H1 (cell line): ENCODE measurements at regions not wholly inside any gene's neighbourhood (a gene's known extent, or its start where the extent isn't known, plus 50 kb on each side); places are given as distances from the start of the nearest gene placed in this dataset.

Experiments used
- CTCF ChIA-PET: fragments of 300-600 bp; sonication (Branson Sonifier 250); formaldehyde crosslinking; loops from one replicate; lab custom pipeline; 2021; ENCODE audit not compliant: partially characterized antibody; lab: Charles Lee
- POLR2A ChIA-PET: fragments of 300-600 bp; sonication (Branson Sonifier 250); formaldehyde crosslinking; loops from one replicate; lab custom pipeline; 2021; ENCODE audit warnings: inconsistent platforms; ENCODE audit not compliant: partially characterized antibody; lab: Charles Lee
- DNase-seq, 2 experiments: peaks; one replicate each; pipeline versions ENCODE4 v3.0.0 to v3.0.0-alpha.2; 2010 to 2022; ENCODE audit warnings: low spot score in 2 of 2, low read depth in 1 of 2, mixed read lengths in 1 of 2
- FAIRE-seq: peaks from 2 replicates; lab custom pipeline; 2011; peaks lifted over from hg19 to GRCh38; lab: Jason Lieb, UNC
- H2AFZ ChIP-seq: 2 replicates; pipeline ENCODE4 v1.8.1; 2012; ENCODE audit warnings: low read length, inconsistent platforms
- H2AK5ac ChIP-seq: 2 replicates; pipeline ENCODE4 v1.6.1; 2013; ENCODE audit warnings: low read depth, low read length
- H2BK120ac ChIP-seq: replicated peaks from 2 replicates; pipeline ENCODE3; 2013; ENCODE audit warnings: low read depth, low read length, inconsistent platforms
- H2BK12ac ChIP-seq: 2 replicates; pipeline ENCODE4 v1.6.1; 2013; ENCODE audit warnings: low read depth, low read length
- H2BK15ac ChIP-seq: 2 replicates; pipeline ENCODE4 v1.6.1; 2013; ENCODE audit warnings: low read length
- H2BK20ac ChIP-seq: 2 replicates; pipeline ENCODE4 v1.6.1; 2013; ENCODE audit warnings: low read length
- H2BK5ac ChIP-seq: 2 replicates; pipeline ENCODE4 v1.6.1; 2013; ENCODE audit warnings: low read depth, low read length
- H3K14ac ChIP-seq: 2 replicates; pipeline ENCODE4 v1.6.1; 2013; ENCODE audit warnings: inconsistent platforms; ENCODE audit not compliant: insufficient read length
- H3K18ac ChIP-seq: 2 replicates; pipeline ENCODE4 v1.6.1; 2013; ENCODE audit warnings: low read length; ENCODE audit errors: extremely low read depth
- H3K23ac ChIP-seq: 2 replicates; pipeline ENCODE4 v1.6.1; 2013; ENCODE audit warnings: inconsistent platforms; ENCODE audit not compliant: insufficient read length
- H3K23me2 ChIP-seq: 2 replicates; pipeline ENCODE4 v1.6.1; 2013; ENCODE audit warnings: low read depth, low read length
- H3K27ac ChIP-seq: 2 replicates; pipeline ENCODE4 v1.6.1; 2011; ENCODE audit warnings: low read depth, low read length, inconsistent platforms
- H3K27me3 ChIP-seq, 4 experiments: replicated peaks in 1 of 4; 1 replicate in 1 of 4; 2 replicates in 3 of 4; pipeline versions ENCODE4 v1.6.1 to v1.8.1; 2011 to 2013; ENCODE audit warnings: low read length in 3 of 4, mild to moderate bottlenecking in 3 of 4, inconsistent platforms in 2 of 4, mixed read lengths in 2 of 4, moderate library complexity in 1 of 4; ENCODE audit not compliant: control insufficient read depth in 3 of 4, insufficient read depth in 3 of 4; ENCODE audit errors: extremely low read depth in 1 of 4
- H3K36me3 ChIP-seq, 4 experiments: 2 replicates each; pipeline versions ENCODE4 v1.6.1 to v1.8.1; 2011 to 2013; ENCODE audit warnings: mild to moderate bottlenecking in 4 of 4, low read length in 3 of 4, moderate library complexity in 2 of 4, control low read depth in 1 of 4, inconsistent platforms in 1 of 4; ENCODE audit not compliant: insufficient read depth in 4 of 4, control insufficient read depth in 2 of 4
- H3K4ac ChIP-seq: replicated peaks from 2 replicates; pipeline ENCODE3; 2013; ENCODE audit warnings: low read length, low read depth, mixed read lengths, inconsistent platforms; ENCODE audit not compliant: insufficient read length
- H3K4me1 ChIP-seq, 4 experiments: replicated peaks in 1 of 4; 1 replicate in 1 of 4; 2 replicates in 3 of 4; pipeline versions ENCODE4 v1.6.1 to v1.8.1; 2011 to 2013; ENCODE audit warnings: low read length in 3 of 4, inconsistent platforms in 2 of 4, mixed read lengths in 1 of 4; ENCODE audit not compliant: insufficient read depth in 4 of 4, control insufficient read depth in 3 of 4
- H3K4me2 ChIP-seq, 2 experiments: 2 replicates each; pipeline versions ENCODE4 v1.6.1 to v1.8.1; 2011 to 2013; ENCODE audit warnings: low read depth in 2 of 2, low read length in 2 of 2, control low read depth in 1 of 2, inconsistent platforms in 1 of 2, mild to moderate bottlenecking in 1 of 2; ENCODE audit not compliant: insufficient read depth in 1 of 2
- H3K4me3 ChIP-seq, 4 experiments: fragments of 200-600, 300-600 bp in 1 of 4; sonication (generic), shearing (Covaris generic), sonication (Bioruptor Twin) in 1 of 4; 2 replicates each; pipeline versions ENCODE4 v1.5.1 to v1.8.1; 2011 to 2016; ENCODE audit warnings: low read length in 4 of 4, low read depth in 3 of 4, control low read depth in 2 of 4, inconsistent platforms in 2 of 4, mild to moderate bottlenecking in 2 of 4, mixed read lengths in 1 of 4, moderate library complexity in 1 of 4; ENCODE audit not compliant: insufficient read depth in 2 of 4; ENCODE audit errors: extremely low read depth in 1 of 4
- H3K56ac ChIP-seq: replicated peaks from 2 replicates; pipeline ENCODE3; 2013; ENCODE audit warnings: low read depth, mild to moderate bottlenecking, mixed read lengths, low read length, inconsistent platforms; ENCODE audit not compliant: insufficient read length
- H3K79me1 ChIP-seq: 2 replicates; pipeline ENCODE4 v1.6.1; 2013; ENCODE audit warnings: low read depth, low read length, control low read depth
- H3K79me2 ChIP-seq, 2 experiments: 2 replicates each; pipeline versions ENCODE4 v1.6.1 to v1.8.1; 2012 to 2013; ENCODE audit warnings: low read length in 2 of 2, mild to moderate bottlenecking in 2 of 2, inconsistent platforms in 1 of 2; ENCODE audit not compliant: insufficient read depth in 2 of 2, control insufficient read depth in 1 of 2
- H3K9ac ChIP-seq, 4 experiments: replicated peaks in 1 of 4; 1 replicate in 1 of 4; 2 replicates in 3 of 4; pipeline versions ENCODE4 v1.6.1 to v1.8.1; 2011 to 2013; ENCODE audit warnings: low read depth in 3 of 4, low read length in 3 of 4, control low read depth in 2 of 4, mild to moderate bottlenecking in 2 of 4, moderate library complexity in 2 of 4, inconsistent platforms in 1 of 4; ENCODE audit errors: extremely low read depth in 1 of 4
- H3K9me3 ChIP-seq, 2 experiments: 2 replicates each; pipeline versions ENCODE4 v1.6.1 to v1.8.1; 2012 to 2013; ENCODE audit warnings: mild to moderate bottlenecking in 2 of 2, moderate library complexity in 2 of 2, control low read depth in 1 of 2, inconsistent platforms in 1 of 2, low read depth in 1 of 2, low read length in 1 of 2, mixed read lengths in 1 of 2; ENCODE audit not compliant: insufficient read depth in 2 of 2
- H4K20me1 ChIP-seq, 2 experiments: replicated peaks in 1 of 2; 2 replicates each; pipeline versions ENCODE3 to v1.8.1; 2011 to 2013; ENCODE audit warnings: inconsistent platforms in 2 of 2, low read length in 2 of 2, mild to moderate bottlenecking in 1 of 2; ENCODE audit not compliant: insufficient read depth in 2 of 2, control insufficient read depth in 1 of 2
- H4K5ac ChIP-seq: 2 replicates; pipeline ENCODE4 v1.6.1; 2013; ENCODE audit warnings: low read length, low read depth, mixed read lengths, inconsistent platforms; ENCODE audit not compliant: insufficient read length
- H4K8ac ChIP-seq: 2 replicates; pipeline ENCODE4 v1.8.0; 2013; ENCODE audit warnings: mild to moderate bottlenecking, moderate library complexity, low read length, inconsistent platforms; ENCODE audit not compliant: insufficient read depth; ENCODE audit errors: extremely low read depth
- H4K91ac ChIP-seq: replicated peaks from 2 replicates; pipeline ENCODE3; 2013; ENCODE audit warnings: low read length, mixed read lengths, inconsistent platforms; ENCODE audit not compliant: insufficient read length
- CBX8 ChIP-seq: fragments of 300-800, 300-1000 bp; sonication (generic); IDR thresholded peaks from 2 replicates; pipeline ENCODE4 v1.7.1; 2016; ENCODE audit warnings: low read depth, low read length, borderline replicate concordance
- EP300 ChIP-seq, 2 experiments: IDR thresholded peaks; 1 replicate in 1 of 2; 2 replicates in 1 of 2; pipeline ENCODE4 v1.6.1; 2011 to 2012; ENCODE audit warnings: low read depth in 2 of 2, low read length in 2 of 2, mild to moderate bottlenecking in 2 of 2, borderline replicate concordance in 1 of 2, inconsistent platforms in 1 of 2, moderate library complexity in 1 of 2
- KDM1A ChIP-seq: fragments of 200-600, 300-600 bp; sonication (generic); IDR thresholded peaks from 2 replicates; pipeline ENCODE4 v1.7.1; 2016; ENCODE audit warnings: mild to moderate bottlenecking, low read length, borderline replicate concordance
- WGBS, 2 experiments: shearing (Covaris generic) in 1 of 2; methylation state at CpG; one replicate each; pipeline versions ENCODE4 v1.1.6 to v1.1.7; 2013 to 2015; ENCODE audit warnings: low lambda C conversion rate in 2 of 2, mixed read lengths in 2 of 2, inconsistent platforms in 1 of 2, low coverage in 1 of 2, missing lambda C conversion rate in 1 of 2; ENCODE audit not compliant: insufficient replicate concordance in 2 of 2, insufficient coverage in 1 of 2, insufficient read length in 1 of 2; ENCODE audit errors: extremely low coverage in 1 of 2, missing lambda C conversion rate in 1 of 2; 5-methylcytosine and 5-hydroxymethylcytosine counted together

GRCh38 chr2:12284037-12284436 is 432.7 kb upstream of the TRIB2 start:
- H3K9ac ChIP-seq, result no peak overlapping the region
- TF ChIP-seq EP300 (IDR thresholded peaks at IDR 0.05; ENCODE audit: borderline replicate concordance in 1 of 2, low read depth in 2 of 2, low read length in 2 of 2) (no peak), KDM1A (no peak), CBX8 (no peak)
- H3K9me3 ChIP-seq, result peaks cover 0 to 4% of the 10 kb centered on the region in 2 experiments; a peak in 1 of 4 replicates
- FAIRE-seq (no peak), DNase-seq (no peak)
- H3K4ac ChIP-seq, result no peak overlapping the region
- H2BK120ac ChIP-seq, result no peak overlapping the region
- H3K36me3 ChIP-seq, result no peaks in the 10 kb centered on the region
- no peak overlapping the region for H2AK5ac ChIP-seq
- H4K8ac ChIP-seq, result no peak overlapping the region
- H3K79me1 ChIP-seq, result no peaks in the 10 kb centered on the region
- peaks cover 0 to 3% (median 0%) of the 10 kb centered on the region in 4 experiments; a peak in 2 of 7 replicates for H3K4me1 ChIP-seq
- H3K23ac ChIP-seq, result no peak overlapping the region
- no peak overlapping the region for H2BK12ac ChIP-seq
- POLR2A ChIA-PET, result no interaction called here
- H3K4me2 ChIP-seq, result no peak overlapping the region
- H3K14ac ChIP-seq, result no peak overlapping the region
- no peak overlapping the region for H3K27ac ChIP-seq
- no peak overlapping the region for H2BK15ac ChIP-seq
- H3K79me2 ChIP-seq, result no peaks in the 10 kb centered on the region
- WGBS, 2 experiments, result 82% methylated on average over 5 of the region's 5 CpGs; no CpG with 5 or more reads in 1 of the 2 experiments
- no peak overlapping the region for H3K56ac ChIP-seq
- no peak overlapping the region for H3K4me3 ChIP-seq
- H3K23me2 ChIP-seq, result no peaks in the 10 kb centered on the region
- no peak overlapping the region for H2BK5ac ChIP-seq
- no peak overlapping the region for H3K18ac ChIP-seq
- CTCF ChIA-PET, result no interaction called here
- H2BK20ac ChIP-seq, result no peak overlapping the region
- no peak overlapping the region for H4K91ac ChIP-seq
- H4K20me1 ChIP-seq, result no peaks in the 10 kb centered on the region
- no peaks in the 10 kb centered on the region for H3K27me3 ChIP-seq
- no peak overlapping the region for H2AFZ ChIP-seq
- H4K5ac ChIP-seq, result no peak overlapping the region
